Gastroesophageal sphincter (tissue), 4 donors: ENCODE measurements at regions not wholly inside any gene's neighbourhood (a gene's known extent, or its start where the extent isn't known, plus 50 kb on each side); places are given as distances from the start of the nearest gene placed in this dataset.
A peak's percentile ranks its signal among the peaks of the same experiment; 100 is the strongest.

Source experiments
- ATAC-seq: fragments of 150-250 bp; one replicate; pipeline ENCODE4 v1.9.1; 2016; ENCODE audit warnings: mild to moderate bottlenecking, moderate library complexity
- H3K27ac ChIP-seq, 4 donors: fragments of 200-600 bp; sonication (generic) in 3 of 4; 1 replicate in 3 of 4; 2 replicates in 1 of 4; pipeline ENCODE4 v1.5.1; 2016 to 2019
- H3K27me3 ChIP-seq: fragments of 200-600 bp; sonication (generic); one replicate; pipeline ENCODE4 v1.5.1; 2019
- H3K36me3 ChIP-seq, 2 donors: fragments of 200-600 bp; sonication (generic); one replicate each; pipeline ENCODE4 v1.5.1; 2019; ENCODE audit warnings: control low read depth in 1 of 2
- H3K4me1 ChIP-seq, 3 donors: fragments of 200-600 bp; sonication (generic); 1 replicate in 2 of 3; 2 replicates in 1 of 3; pipeline ENCODE4 v1.5.1; 2016 to 2019; ENCODE audit warnings: control low read depth in 2 of 3
- H3K4me3 ChIP-seq, 2 donors: fragments of 200-600 bp; sonication (generic); one replicate each; pipeline ENCODE4 v1.5.1; 2019; ENCODE audit warnings: mild to moderate bottlenecking in 1 of 2, moderate library complexity in 1 of 2
- H3K9me3 ChIP-seq, 3 donors: fragments of 200-600 bp; sonication (generic); one replicate each; pipeline ENCODE4 v1.5.1; 2017 to 2019; ENCODE audit warnings: control low read depth in 2 of 3
- EP300 ChIP-seq: sonication (generic); formaldehyde crosslinking; IDR thresholded peaks from one replicate; pipeline ENCODE4 v1.6.1; 2017; ENCODE audit warnings: antibody characterized with exemption, mild to moderate bottlenecking
- POLR2A ChIP-seq, 2 donors: fragments of 450-650 bp; IDR thresholded peaks; one replicate each; pipeline ENCODE4 v1.6.1; 2017; ENCODE audit warnings: antibody characterized with exemption in 2 of 2, mild to moderate bottlenecking in 2 of 2, moderate library complexity in 1 of 2
- POLR2AphosphoS5 ChIP-seq: sonication (generic); formaldehyde crosslinking; IDR thresholded peaks from one replicate; pipeline ENCODE4 v1.6.1; 2017; ENCODE audit warnings: antibody characterized with exemption
- WGBS, 2 donors: methylation state at CpG; one replicate each; pipeline ENCODE4 v1.1.5; 2018; ENCODE audit warnings: low coverage in 1 of 2; 5-methylcytosine and 5-hydroxymethylcytosine counted together
- TF ChIP-seq, protein P1 (sequence below), 4 experiments: fragments of 200-600 bp in 2 of 4; fragments of 450-650 bp in 2 of 4; sonication (generic) in 1 of 4; IDR thresholded peaks; one replicate each; pipeline ENCODE4 v1.5.1; 2017 to 2019; ENCODE audit warnings: antibody characterized with exemption in 4 of 4, mild to moderate bottlenecking in 2 of 4, moderate library complexity in 2 of 4

- 100% methylated on average over 1 of the region's 5 CpGs; no CpG with 5 or more reads in 1 of the 2 donors for WGBS, 2 donors
- Histone ChIP-seq H3K27me3 (no peaks in the 10 kb centered on the region), H3K4me3 (no peak overlapping the region), H3K4me1 (peaks cover 0 to 12% (median 0%) of the 10 kb centered on the region in 3 donors), H3K9me3 (no peaks in the 10 kb centered on the region), H3K36me3 (no peaks in the 10 kb centered on the region), H3K27ac (no peak overlapping the region)
- no peak for ATAC-seq
- TF ChIP-seq POLR2AphosphoS5 (no peak), EP300 (no peak), POLR2A (IDR thresholded peaks at IDR 0.05) (no peak)
- TF ChIP-seq, protein P1, sequence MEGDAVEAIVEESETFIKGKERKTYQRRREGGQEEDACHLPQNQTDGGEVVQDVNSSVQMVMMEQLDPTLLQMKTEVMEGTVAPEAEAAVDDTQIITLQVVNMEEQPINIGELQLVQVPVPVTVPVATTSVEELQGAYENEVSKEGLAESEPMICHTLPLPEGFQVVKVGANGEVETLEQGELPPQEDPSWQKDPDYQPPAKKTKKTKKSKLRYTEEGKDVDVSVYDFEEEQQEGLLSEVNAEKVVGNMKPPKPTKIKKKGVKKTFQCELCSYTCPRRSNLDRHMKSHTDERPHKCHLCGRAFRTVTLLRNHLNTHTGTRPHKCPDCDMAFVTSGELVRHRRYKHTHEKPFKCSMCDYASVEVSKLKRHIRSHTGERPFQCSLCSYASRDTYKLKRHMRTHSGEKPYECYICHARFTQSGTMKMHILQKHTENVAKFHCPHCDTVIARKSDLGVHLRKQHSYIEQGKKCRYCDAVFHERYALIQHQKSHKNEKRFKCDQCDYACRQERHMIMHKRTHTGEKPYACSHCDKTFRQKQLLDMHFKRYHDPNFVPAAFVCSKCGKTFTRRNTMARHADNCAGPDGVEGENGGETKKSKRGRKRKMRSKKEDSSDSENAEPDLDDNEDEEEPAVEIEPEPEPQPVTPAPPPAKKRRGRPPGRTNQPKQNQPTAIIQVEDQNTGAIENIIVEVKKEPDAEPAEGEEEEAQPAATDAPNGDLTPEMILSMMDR (IDR thresholded peaks at IDR 0.05) = no peak
Observed at GRCh38 chr10:71143170-71143569, 69.2 kb upstream of the UNC5B start.

GRCh38 chr10:71143610-71144009 is 68.8 kb upstream of the UNC5B start:
- Histone ChIP-seq H3K27me3 (no peaks in the 10 kb centered on the region), H3K4me1 (peaks cover 0 to 7% (median 0%) of the 10 kb centered on the region in 3 donors), H3K36me3 (no peaks in the 10 kb centered on the region), H3K27ac (peak overlapping the region in 1 of 4 donors; percentile 22), H3K9me3 (no peaks in the 10 kb centered on the region), H3K4me3 (no peak overlapping the region)
- ATAC-seq = no peak
- 100% methylated on average over 1 of the region's 4 CpGs; no CpG with 5 or more reads in 1 of the 2 donors for WGBS, 2 donors
- TF ChIP-seq POLR2AphosphoS5 (peak; percentile 12), EP300 (no peak)

DNA sequence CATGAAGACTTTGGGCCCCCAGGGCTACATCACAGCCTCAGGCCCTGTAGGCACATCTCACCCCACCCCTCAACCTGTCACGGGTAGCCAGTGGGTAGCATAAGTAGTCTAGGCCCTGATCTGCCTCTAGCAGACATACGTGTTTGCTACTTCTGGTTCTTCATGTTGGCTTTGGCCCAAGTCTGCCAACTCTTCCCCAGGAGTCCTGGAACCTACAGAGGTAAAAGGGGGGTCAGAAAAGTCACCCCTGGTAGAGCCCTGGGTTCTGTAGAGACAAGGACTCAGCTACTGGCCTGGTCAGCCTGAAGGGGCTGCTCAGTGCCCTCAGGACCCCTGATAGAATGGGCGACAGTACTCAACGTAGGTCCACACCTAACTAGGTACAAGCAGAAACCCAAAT is 67.5 kb upstream of the UNC5B start:
- Histone ChIP-seq H3K4me3 (no peak overlapping the region), H3K4me1 (peaks cover 0 to 6% (median 0%) of the 10 kb centered on the region in 3 donors), H3K36me3 (no peaks in the 10 kb centered on the region), H3K27me3 (no peaks in the 10 kb centered on the region), H3K27ac (no peak overlapping the region), H3K9me3 (no peaks in the 10 kb centered on the region)
- 95% methylated on average over 2 of the region's 4 CpGs; no CpG with 5 or more reads in 1 of the 2 donors for WGBS, 2 donors
- no peak for ATAC-seq
- TF ChIP-seq POLR2A (IDR thresholded peaks at IDR 0.05) = no peak
- TF ChIP-seq POLR2AphosphoS5 = no peak
- TF ChIP-seq, protein P1 (IDR thresholded peaks at IDR 0.05) = no peak
- no peak for TF ChIP-seq EP300

- TF ChIP-seq EP300 = no peak
- TF ChIP-seq POLR2AphosphoS5 = no peak
- no peak for TF ChIP-seq POLR2A (IDR thresholded peaks at IDR 0.05)
- TF ChIP-seq, protein P1 (IDR thresholded peaks at IDR 0.05) = no peak
- H3K27me3 ChIP-seq = no peaks in the 10 kb centered on the region
- ATAC-seq = no peak
Observed at GRCh38 chr10:71145352-71145945, 66.9 kb upstream of the UNC5B start.

GRCh38 chr10:71150796-71151195 is 61.6 kb upstream of the UNC5B start:
- Histone ChIP-seq H3K27me3 (no peaks in the 10 kb centered on the region), H3K36me3 (no peaks in the 10 kb centered on the region), H3K4me3 (no peak overlapping the region), H3K4me1 (no peaks in the 10 kb centered on the region), H3K27ac (no peak overlapping the region), H3K9me3 (no peaks in the 10 kb centered on the region)
- TF ChIP-seq, protein P1 (IDR thresholded peaks at IDR 0.05) = no peak
- TF ChIP-seq POLR2A (IDR thresholded peaks at IDR 0.05) (no peak), POLR2AphosphoS5 (no peak), EP300 (no peak)
- WGBS, 2 donors = no CpG with 5 or more reads among the region's 2 CpGs
- ATAC-seq = no peak

More at GRCh38 chr10:71145352-71145945, 66.9 kb upstream of the UNC5B start:
- H3K36me3 ChIP-seq = no peaks in the 10 kb centered on the region
- no peak overlapping the region for H3K4me3 ChIP-seq
- H3K9me3 ChIP-seq = no peaks in the 10 kb centered on the region
- WGBS, 2 donors = 79 to 100% methylated on average over 1 to 2 of the region's 3 CpGs
- H3K27ac ChIP-seq = no peak overlapping the region
- H3K4me1 ChIP-seq = peaks cover 0 to 6% (median 0%) of the 10 kb centered on the region in 3 donors
